ENCODE measurements at regions not wholly inside any gene's neighbourhood (a gene's known extent, or its start where the extent isn't known, plus 50 kb on each side); places are given as distances from the start of the nearest gene placed in this dataset.

DNA sequence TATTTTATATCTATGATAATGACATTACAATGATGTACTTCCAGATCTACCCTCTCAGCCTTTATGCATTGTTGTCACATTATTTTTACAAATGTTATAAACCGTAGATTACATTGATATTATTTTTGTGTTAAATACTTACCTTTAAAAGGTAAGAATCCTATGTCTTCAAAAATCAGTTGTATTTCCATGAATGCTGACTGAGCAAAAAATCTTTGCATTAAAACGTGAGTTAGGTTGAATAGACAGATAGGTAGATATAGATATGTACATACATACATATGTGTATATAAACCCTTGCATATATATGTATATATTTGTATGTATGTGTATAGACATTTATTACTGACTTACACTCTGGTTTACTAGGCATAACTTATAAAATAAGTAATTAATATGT, 558.2 kb downstream of the CDH26 start:
- TF ChIP-seq, protein P1, sequence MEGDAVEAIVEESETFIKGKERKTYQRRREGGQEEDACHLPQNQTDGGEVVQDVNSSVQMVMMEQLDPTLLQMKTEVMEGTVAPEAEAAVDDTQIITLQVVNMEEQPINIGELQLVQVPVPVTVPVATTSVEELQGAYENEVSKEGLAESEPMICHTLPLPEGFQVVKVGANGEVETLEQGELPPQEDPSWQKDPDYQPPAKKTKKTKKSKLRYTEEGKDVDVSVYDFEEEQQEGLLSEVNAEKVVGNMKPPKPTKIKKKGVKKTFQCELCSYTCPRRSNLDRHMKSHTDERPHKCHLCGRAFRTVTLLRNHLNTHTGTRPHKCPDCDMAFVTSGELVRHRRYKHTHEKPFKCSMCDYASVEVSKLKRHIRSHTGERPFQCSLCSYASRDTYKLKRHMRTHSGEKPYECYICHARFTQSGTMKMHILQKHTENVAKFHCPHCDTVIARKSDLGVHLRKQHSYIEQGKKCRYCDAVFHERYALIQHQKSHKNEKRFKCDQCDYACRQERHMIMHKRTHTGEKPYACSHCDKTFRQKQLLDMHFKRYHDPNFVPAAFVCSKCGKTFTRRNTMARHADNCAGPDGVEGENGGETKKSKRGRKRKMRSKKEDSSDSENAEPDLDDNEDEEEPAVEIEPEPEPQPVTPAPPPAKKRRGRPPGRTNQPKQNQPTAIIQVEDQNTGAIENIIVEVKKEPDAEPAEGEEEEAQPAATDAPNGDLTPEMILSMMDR (IDR thresholded peaks at IDR 0.05; ENCODE audit: low read length), result no peak
- no peak for TF ChIP-seq EZH2phosphoT487 (IDR thresholded peaks at IDR 0.05; ENCODE audit: low read length)
- no peak for TF ChIP-seq EZH2 (optimal IDR thresholded peaks at IDR 0.05; ENCODE audit: low read depth, low read length)
- no peaks in the 10 kb centered on the region for H3K9me3 ChIP-seq (replicated peaks; ENCODE audit: insufficient read depth, low read length)
- H4K20me1 ChIP-seq (ENCODE audit: insufficient read depth, low read length), result no peaks in the 10 kb centered on the region
- H3K27ac ChIP-seq (ENCODE audit: low read length), result no peak overlapping the region
- no peaks in the 10 kb centered on the region for H3F3A ChIP-seq (ENCODE audit: insufficient read depth, low read length)
- H3K9ac ChIP-seq (ENCODE audit: low read length), result no peak overlapping the region
- no peaks in the 10 kb centered on the region for H3K36me3 ChIP-seq (replicated peaks; ENCODE audit: insufficient read depth, low read length)
- H3K4me3 ChIP-seq (ENCODE audit: low read length), result no peak overlapping the region
- no peak for DNase-seq
- H3K4me1 ChIP-seq (ENCODE audit: low read length), result no peaks in the 10 kb centered on the region
- H3K4me2 ChIP-seq (ENCODE audit: low read depth, low read length), result no peak overlapping the region
- no peaks in the 10 kb centered on the region for H3K27me3 ChIP-seq (replicated peaks; ENCODE audit: insufficient read depth, low read length)
- H3K9me2 ChIP-seq (replicated peaks; ENCODE audit: insufficient read depth, low read length), result no peaks in the 10 kb centered on the region
- H3K79me2 ChIP-seq (ENCODE audit: low read length), result no peaks in the 10 kb centered on the region
- no peak overlapping the region for H2AFZ ChIP-seq (ENCODE audit: low read length)

DNA sequence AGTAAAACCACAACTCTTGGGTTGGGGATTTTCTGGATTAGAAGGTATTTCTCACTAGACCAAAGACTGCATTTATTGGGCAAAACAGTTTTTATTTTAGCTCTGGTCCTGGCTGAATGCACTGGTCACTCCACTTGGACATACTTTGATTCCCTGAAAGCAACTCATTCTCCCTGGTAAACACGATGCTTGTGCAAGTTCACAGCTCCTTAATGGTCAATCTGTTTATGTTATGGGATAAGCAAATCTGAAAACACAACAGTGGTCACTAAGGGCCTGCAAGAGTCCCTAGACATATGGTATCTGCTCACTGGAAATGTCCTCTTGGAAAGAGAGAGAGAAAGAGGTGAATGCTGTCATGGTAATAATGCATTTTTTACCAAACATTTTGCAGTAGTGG, 559.8 kb downstream of the CDH26 start:
- H3K4me3 ChIP-seq (ENCODE audit: low read length), result no peak overlapping the region
- H3K9ac ChIP-seq (ENCODE audit: low read length), result no peak overlapping the region
- no peak for DNase-seq
- H3K9me3 ChIP-seq (replicated peaks; ENCODE audit: insufficient read depth, low read length), result no peaks in the 10 kb centered on the region
- H3K27me3 ChIP-seq (replicated peaks; ENCODE audit: insufficient read depth, low read length), result no peaks in the 10 kb centered on the region
- no peaks in the 10 kb centered on the region for H3K4me1 ChIP-seq (ENCODE audit: low read length)
- H3K4me2 ChIP-seq (ENCODE audit: low read depth, low read length), result no peak overlapping the region
- H3K27ac ChIP-seq (ENCODE audit: low read length), result no peak overlapping the region
- TF ChIP-seq EZH2phosphoT487 (IDR thresholded peaks at IDR 0.05; ENCODE audit: low read length) (no peak), EZH2 (optimal IDR thresholded peaks at IDR 0.05; ENCODE audit: low read depth, low read length) (no peak)
- TF ChIP-seq, protein P1 (IDR thresholded peaks at IDR 0.05; ENCODE audit: low read length), result no peak
- no peaks in the 10 kb centered on the region for H3K79me2 ChIP-seq (ENCODE audit: low read length)
- no peaks in the 10 kb centered on the region for H4K20me1 ChIP-seq (ENCODE audit: insufficient read depth, low read length)
- H3K36me3 ChIP-seq (replicated peaks; ENCODE audit: insufficient read depth, low read length), result no peaks in the 10 kb centered on the region
- H3F3A ChIP-seq (ENCODE audit: insufficient read depth, low read length), result no peaks in the 10 kb centered on the region
- H2AFZ ChIP-seq (ENCODE audit: low read length), result no peak overlapping the region
- H3K9me2 ChIP-seq (replicated peaks; ENCODE audit: insufficient read depth, low read length), result no peaks in the 10 kb centered on the region

DNA sequence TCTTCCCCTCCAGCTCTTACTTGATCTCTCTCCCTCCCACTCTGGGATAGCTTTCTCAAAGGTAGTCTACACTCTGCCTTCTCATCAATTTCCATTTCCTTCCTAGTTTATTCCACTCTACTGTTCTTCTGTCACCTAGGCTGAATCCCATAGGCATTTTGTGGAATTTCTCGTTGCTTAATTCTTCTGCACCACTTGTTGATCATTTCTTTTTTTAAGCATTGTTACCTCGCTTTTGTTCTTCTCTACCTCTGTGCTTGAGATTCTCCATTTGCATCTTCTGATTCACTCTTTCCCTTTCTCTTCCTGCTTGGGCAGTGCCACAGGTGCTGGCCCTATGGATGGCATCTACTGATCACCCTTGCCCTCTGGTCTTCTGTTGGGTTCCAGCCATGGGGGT, 567.2 kb downstream of the CDH26 start:
- Histone ChIP-seq H3F3A (ENCODE audit: insufficient read depth, low read length) (no peaks in the 10 kb centered on the region), H3K9me2 (replicated peaks; ENCODE audit: insufficient read depth, low read length) (no peaks in the 10 kb centered on the region), H3K4me3 (ENCODE audit: low read length) (no peak overlapping the region), H3K9ac (ENCODE audit: low read length) (no peak overlapping the region), H3K4me2 (ENCODE audit: low read depth, low read length) (no peak overlapping the region), H3K27ac (ENCODE audit: low read length) (no peak overlapping the region), H4K20me1 (ENCODE audit: insufficient read depth, low read length) (no peaks in the 10 kb centered on the region), H3K9me3 (replicated peaks; ENCODE audit: insufficient read depth, low read length) (no peaks in the 10 kb centered on the region), H3K79me2 (ENCODE audit: low read length) (no peaks in the 10 kb centered on the region), H3K4me1 (ENCODE audit: low read length) (no peaks in the 10 kb centered on the region), H3K27me3 (replicated peaks; ENCODE audit: insufficient read depth, low read length) (no peaks in the 10 kb centered on the region), H3K36me3 (replicated peaks; ENCODE audit: insufficient read depth, low read length) (no peaks in the 10 kb centered on the region), H2AFZ (ENCODE audit: low read length) (no peak overlapping the region)
- TF ChIP-seq EZH2phosphoT487 (IDR thresholded peaks at IDR 0.05; ENCODE audit: low read length) (no peak), EZH2 (optimal IDR thresholded peaks at IDR 0.05; ENCODE audit: low read depth, low read length) (no peak)
- TF ChIP-seq, protein P1 (IDR thresholded peaks at IDR 0.05; ENCODE audit: low read length), result no peak
- DNase-seq, result no peak
